Keratinocyte (primary cell): ENCODE measurements at regions not wholly inside any gene's neighbourhood (a gene's known extent, or its start where the extent isn't known, plus 50 kb on each side); places are given as distances from the start of the nearest gene placed in this dataset.
"Not testable (repeated sequence)": the region's sequence is repeated elsewhere in the genome, so short reads cannot be mapped to it uniquely, and the experiment has no call there.

ENCODE experiments used
- DNase-seq: peaks from one replicate; pipeline ENCODE4 v3.0.0-alpha.2; 2011; ENCODE audit warnings: low read depth, missing footprints, low spot score
- FAIRE-seq: peaks from 2 replicates; lab custom pipeline; 2011; peaks lifted over from hg19 to GRCh38; lab: Jason Lieb, UNC
- H2AFZ ChIP-seq: 2 replicates; pipeline ENCODE4 v1.6.0; 2012; ENCODE audit warnings: low read length, control low read depth, inconsistent platforms; ENCODE audit not compliant: control insufficient read depth
- H3K27ac ChIP-seq: 2 replicates; pipeline ENCODE4 v1.5.1; 2011; ENCODE audit warnings: low read length; ENCODE audit not compliant: control insufficient read depth, insufficient read depth
- H3K27me3 ChIP-seq: 3 replicates; pipeline ENCODE4 v1.6.0; 2011; ENCODE audit warnings: low read length; ENCODE audit not compliant: control insufficient read depth, insufficient read depth; ENCODE audit errors: extremely low read depth
- H3K36me3 ChIP-seq, 2 experiments: 2 replicates in 1 of 2; 3 replicates in 1 of 2; pipeline ENCODE4 v1.5.1; 2011; ENCODE audit warnings: low read length in 2 of 2, mild to moderate bottlenecking in 1 of 2; ENCODE audit not compliant: control insufficient read depth in 2 of 2, insufficient read depth in 2 of 2; ENCODE audit errors: extremely low read depth in 1 of 2
- H3K4me1 ChIP-seq: 3 replicates; pipeline ENCODE4 v1.5.1; 2011; ENCODE audit warnings: low read length; ENCODE audit not compliant: control insufficient read depth, insufficient read depth; ENCODE audit errors: extremely low read depth
- H3K4me2 ChIP-seq: 3 replicates; pipeline ENCODE4 v1.6.0; 2011; ENCODE audit warnings: low read depth, low read length; ENCODE audit not compliant: control insufficient read depth, insufficient read depth; ENCODE audit errors: extremely low read depth
- H3K4me3 ChIP-seq, 3 experiments: fragments of 200-600 bp in 1 of 3; sonication (generic) in 1 of 3; 2 replicates in 2 of 3; 3 replicates in 1 of 3; pipeline ENCODE4 v1.5.1; 2011 to 2016; ENCODE audit warnings: low read length in 3 of 3, mild to moderate bottlenecking in 3 of 3, control low read depth in 2 of 3, inconsistent platforms in 1 of 3, low read depth in 1 of 3, mixed read lengths in 1 of 3, mixed run types in 1 of 3, moderate library complexity in 1 of 3; ENCODE audit not compliant: control insufficient read depth in 2 of 3, insufficient read depth in 2 of 3; ENCODE audit errors: extremely low read depth in 1 of 3
- H3K79me2 ChIP-seq: 2 replicates; pipeline ENCODE4 v1.6.0; 2012; ENCODE audit warnings: low read length; ENCODE audit not compliant: control insufficient read depth, insufficient read depth
- H3K9ac ChIP-seq: 3 replicates; pipeline ENCODE4 v1.6.0; 2011; ENCODE audit warnings: low read length; ENCODE audit not compliant: control insufficient read depth, insufficient read depth; ENCODE audit errors: extremely low read depth
- H3K9me1 ChIP-seq: 3 replicates; pipeline ENCODE4 v1.6.0; 2011; ENCODE audit warnings: low read length; ENCODE audit not compliant: control insufficient read depth, insufficient read depth; ENCODE audit errors: extremely low read depth
- H3K9me3 ChIP-seq: 2 replicates; pipeline ENCODE4 v1.5.1; 2012; ENCODE audit warnings: low read depth, low read length; ENCODE audit not compliant: control insufficient read depth
- H4K20me1 ChIP-seq: 3 replicates; pipeline ENCODE4 v1.6.0; 2011; ENCODE audit warnings: low read length; ENCODE audit not compliant: control insufficient read depth, insufficient read depth; ENCODE audit errors: extremely low read depth
- EZH2 ChIP-seq: IDR thresholded peaks from one replicate; pipeline ENCODE4 v1.6.1; 2012; ENCODE audit warnings: inconsistent platforms, mild to moderate bottlenecking, low read length, moderate library complexity
- dilution Hi-C: fragments of 300-500 bp; cut with MboI; formaldehyde crosslinking; loops from one replicate; pipeline ENCODE4 v1.7.0; 2020; ENCODE audit warnings: low sequenced_read_pairs; ENCODE audit not compliant: extremely low pct_ligation_motif_present
- TF ChIP-seq, protein P1 (sequence below), 3 experiments: IDR thresholded peaks in 1 of 3; conservative IDR thresholded peaks in 1 of 3; optimal IDR thresholded peaks in 1 of 3; 2 replicates in 2 of 3; 3 replicates in 1 of 3; pipeline versions ENCODE3 to v1.5.1; 2011; ENCODE audit warnings: low read length in 3 of 3, mild to moderate bottlenecking in 3 of 3, moderate library complexity in 2 of 3, control low read depth in 1 of 3, inconsistent platforms in 1 of 3; ENCODE audit not compliant: insufficient read depth in 2 of 3; ENCODE audit errors: extremely low read depth in 1 of 3

- H3K9me3 ChIP-seq, DNase-seq, H3K4me1 ChIP-seq, H4K20me1 ChIP-seq, H3K79me2 ChIP-seq, H3K4me3 ChIP-seq, H2AFZ ChIP-seq, FAIRE-seq, H3K27ac ChIP-seq, H3K4me2 ChIP-seq, H3K9me1 ChIP-seq, H3K36me3 ChIP-seq, H3K9ac ChIP-seq: not testable (repeated sequence)
- dilution Hi-C loops: loop anchor here (25.0 kb wide), 1 partner anchor 261 kb away; no protein-coding TSS in a partner anchor
- peaks cover 12% of the 10 kb centered on the region for H3K27me3 ChIP-seq
- TF ChIP-seq, protein P1, sequence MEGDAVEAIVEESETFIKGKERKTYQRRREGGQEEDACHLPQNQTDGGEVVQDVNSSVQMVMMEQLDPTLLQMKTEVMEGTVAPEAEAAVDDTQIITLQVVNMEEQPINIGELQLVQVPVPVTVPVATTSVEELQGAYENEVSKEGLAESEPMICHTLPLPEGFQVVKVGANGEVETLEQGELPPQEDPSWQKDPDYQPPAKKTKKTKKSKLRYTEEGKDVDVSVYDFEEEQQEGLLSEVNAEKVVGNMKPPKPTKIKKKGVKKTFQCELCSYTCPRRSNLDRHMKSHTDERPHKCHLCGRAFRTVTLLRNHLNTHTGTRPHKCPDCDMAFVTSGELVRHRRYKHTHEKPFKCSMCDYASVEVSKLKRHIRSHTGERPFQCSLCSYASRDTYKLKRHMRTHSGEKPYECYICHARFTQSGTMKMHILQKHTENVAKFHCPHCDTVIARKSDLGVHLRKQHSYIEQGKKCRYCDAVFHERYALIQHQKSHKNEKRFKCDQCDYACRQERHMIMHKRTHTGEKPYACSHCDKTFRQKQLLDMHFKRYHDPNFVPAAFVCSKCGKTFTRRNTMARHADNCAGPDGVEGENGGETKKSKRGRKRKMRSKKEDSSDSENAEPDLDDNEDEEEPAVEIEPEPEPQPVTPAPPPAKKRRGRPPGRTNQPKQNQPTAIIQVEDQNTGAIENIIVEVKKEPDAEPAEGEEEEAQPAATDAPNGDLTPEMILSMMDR (optimal IDR thresholded peaks at IDR 0.05 in 1 of 3, IDR thresholded peaks at IDR 0.05 in 1 of 3, conservative IDR thresholded peaks at IDR 0.05 in 1 of 3; ENCODE audit: extremely low read depth in 1 of 3, insufficient read depth in 2 of 3, low read length in 3 of 3): peak in 2 of 3 experiments; percentile 30 to 48
These were observed 103.2 kb upstream of the PRB2 start for GRCh38 chr12:11498574-11498973.

- H3K27ac ChIP-seq: no peak overlapping the region
- no peaks in the 10 kb centered on the region for H3K9me1 ChIP-seq
- no peaks in the 10 kb centered on the region for H3K36me3 ChIP-seq
- no peak overlapping the region for H3K9ac ChIP-seq
- H3K4me1 ChIP-seq: no peaks in the 10 kb centered on the region
- H3K79me2 ChIP-seq: no peaks in the 10 kb centered on the region
- no peak for TF ChIP-seq EZH2
- TF ChIP-seq, protein P1 (optimal IDR thresholded peaks at IDR 0.05 in 1 of 3, IDR thresholded peaks at IDR 0.05 in 1 of 3, conservative IDR thresholded peaks at IDR 0.05 in 1 of 3; ENCODE audit: extremely low read depth in 1 of 3, insufficient read depth in 2 of 3, low read length in 3 of 3): no peak
- FAIRE-seq (no peak), DNase-seq (no peak)
- H2AFZ ChIP-seq: no peak overlapping the region
- no peak overlapping the region for H3K4me2 ChIP-seq
- H3K4me3 ChIP-seq: no peak overlapping the region
- H3K9me3 ChIP-seq: no peaks in the 10 kb centered on the region
- H4K20me1 ChIP-seq: no peaks in the 10 kb centered on the region
- peaks cover 9% of the 10 kb centered on the region for H3K27me3 ChIP-seq
- dilution Hi-C loops: loop anchor here (25.0 kb wide), 1 partner anchor 262 kb away; no protein-coding TSS in a partner anchor
These were observed 104.4 kb upstream of the PRB2 start for GRCh38 chr12:11499806-11500187.
